ENCODE measurements at regions not wholly inside any gene's neighbourhood (a gene's known extent, or its start where the extent isn't known, plus 50 kb on each side); places are given as distances from the start of the nearest gene placed in this dataset.
"Not testable (repeated sequence)": the region's sequence is repeated elsewhere in the genome, so short reads cannot be mapped to it uniquely, and the experiment has no call there.

DNA sequence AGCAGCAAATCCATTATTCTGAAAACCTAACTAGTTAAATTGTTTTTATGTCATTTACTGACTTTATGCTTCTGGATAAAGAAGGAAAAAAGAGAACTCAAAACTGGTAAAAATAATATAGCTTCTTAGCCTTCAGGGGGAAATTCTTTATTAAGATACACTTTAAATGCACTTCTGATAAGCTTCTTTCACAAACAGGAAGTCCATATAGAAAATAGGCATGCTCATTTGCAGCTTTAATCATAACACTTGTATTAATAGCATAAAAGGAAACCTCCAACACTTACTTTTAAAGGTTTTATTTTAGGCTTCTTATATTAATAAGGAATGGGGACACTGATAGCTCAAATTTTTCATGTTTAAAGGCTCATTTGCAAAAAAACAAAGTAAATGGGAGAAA is 538.0 kb upstream of the SLC35B3 start:
- in situ Hi-C loops (cut with HindIII; ENCODE audit: low pct_ligation_motif_present, low pct_unique_long_range_greater_than_20kb, low sequenced_read_pairs): no loop called here
- DNase-seq: no peak

- DNase-seq: no peak
- in situ Hi-C loops (cut with HindIII; ENCODE audit: low pct_ligation_motif_present, low pct_unique_long_range_greater_than_20kb, low sequenced_read_pairs): no loop called here
These were observed 534.4 kb upstream of the SLC35B3 start for GRCh38 chr6:8969747-8970146.

- no peak for DNase-seq
These were observed 523.7 kb upstream of the SLC35B3 start for GRCh38 chr6:8958894-8959511.

GRCh38 chr6:8953310-8953709 is 518.0 kb upstream of the SLC35B3 start:
- DNase-seq: no peak

More at GRCh38 chr6:8958894-8959511, 523.7 kb upstream of the SLC35B3 start:
- in situ Hi-C loops (cut with HindIII; ENCODE audit: low pct_ligation_motif_present, low pct_unique_long_range_greater_than_20kb, low sequenced_read_pairs): no loop called here

GRCh38 chr6:8948733-8949132 is 513.4 kb upstream of the SLC35B3 start:
- no peak for DNase-seq
- in situ Hi-C loops (cut with HindIII; ENCODE audit: low pct_ligation_motif_present, low pct_unique_long_range_greater_than_20kb, low sequenced_read_pairs): no loop called here

More at GRCh38 chr6:8953310-8953709, 518.0 kb upstream of the SLC35B3 start:
- in situ Hi-C loops (cut with HindIII; ENCODE audit: low pct_ligation_motif_present, low pct_unique_long_range_greater_than_20kb, low sequenced_read_pairs): no loop called here

GRCh38 chr6:8947900-8948299 is 512.6 kb upstream of the SLC35B3 start:
- DNase-seq: no peak
- in situ Hi-C loops (cut with HindIII; ENCODE audit: low pct_ligation_motif_present, low pct_unique_long_range_greater_than_20kb, low sequenced_read_pairs): no loop called here

DNA sequence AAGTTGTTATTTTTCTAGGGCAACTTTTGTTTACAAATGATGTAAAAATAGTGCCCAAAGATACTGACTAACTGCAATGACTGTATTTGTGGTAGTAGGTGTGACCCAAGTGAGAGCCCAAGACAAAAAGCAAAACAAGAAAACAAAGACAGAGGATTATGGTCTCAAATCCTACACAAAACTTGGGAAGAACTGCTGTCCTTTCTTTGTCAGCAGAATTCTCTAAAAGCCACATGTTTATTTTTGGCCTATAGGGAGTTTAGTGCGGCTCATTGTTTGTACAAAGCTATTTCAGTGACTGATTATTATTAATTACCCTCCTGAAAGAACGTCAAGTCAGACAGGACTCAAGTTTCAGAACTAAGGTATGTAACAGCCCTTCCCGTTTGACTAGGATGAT is 509.2 kb upstream of the SLC35B3 start:
- in situ Hi-C loops (cut with HindIII; ENCODE audit: low pct_ligation_motif_present, low pct_unique_long_range_greater_than_20kb, low sequenced_read_pairs): no loop called here
- no peak for DNase-seq

DNA sequence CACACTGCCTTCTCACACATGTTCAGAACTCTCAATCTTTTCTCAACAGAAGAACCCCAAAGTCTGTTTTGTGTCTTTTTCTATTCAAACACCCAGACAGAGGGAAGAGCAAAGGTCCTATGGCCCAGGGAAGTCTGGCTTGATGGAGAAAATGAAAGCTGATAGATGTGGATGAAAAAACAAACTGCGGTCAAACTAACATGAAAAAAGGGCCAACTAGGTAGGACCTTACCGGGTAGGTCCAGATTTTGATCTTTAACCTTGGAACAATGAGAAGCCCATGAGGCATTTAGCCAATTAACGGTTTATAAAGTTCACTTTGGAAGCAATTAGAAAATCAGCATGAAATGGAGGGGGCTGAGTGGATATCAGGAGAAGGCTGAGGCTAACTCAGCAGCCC is 507.7 kb upstream of the SLC35B3 start:
- in situ Hi-C loops (cut with HindIII; ENCODE audit: low pct_ligation_motif_present, low pct_unique_long_range_greater_than_20kb, low sequenced_read_pairs): no loop called here
- no peak for DNase-seq

DNA sequence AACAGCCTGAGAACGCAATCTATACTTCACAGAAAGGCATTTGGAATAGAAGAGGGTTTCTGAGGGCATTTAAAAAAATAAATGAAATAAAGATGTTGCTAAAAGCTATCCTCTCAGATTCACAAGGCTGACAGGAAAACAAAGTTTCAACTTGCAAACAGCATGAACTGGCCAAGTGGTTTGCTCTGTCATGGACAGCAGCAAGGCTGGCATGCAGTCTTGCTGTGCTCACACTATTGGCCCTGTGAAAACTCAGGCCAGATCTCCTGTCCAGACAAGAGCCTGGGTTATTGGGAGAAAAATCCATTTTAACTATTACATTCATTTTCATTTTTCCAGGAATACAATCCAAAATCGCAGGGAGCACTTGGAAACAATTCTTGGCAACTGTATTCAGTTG is 506.2 kb upstream of the SLC35B3 start:
- in situ Hi-C loops (cut with HindIII; ENCODE audit: low pct_ligation_motif_present, low pct_unique_long_range_greater_than_20kb, low sequenced_read_pairs): no loop called here
- no peak for DNase-seq

DNA sequence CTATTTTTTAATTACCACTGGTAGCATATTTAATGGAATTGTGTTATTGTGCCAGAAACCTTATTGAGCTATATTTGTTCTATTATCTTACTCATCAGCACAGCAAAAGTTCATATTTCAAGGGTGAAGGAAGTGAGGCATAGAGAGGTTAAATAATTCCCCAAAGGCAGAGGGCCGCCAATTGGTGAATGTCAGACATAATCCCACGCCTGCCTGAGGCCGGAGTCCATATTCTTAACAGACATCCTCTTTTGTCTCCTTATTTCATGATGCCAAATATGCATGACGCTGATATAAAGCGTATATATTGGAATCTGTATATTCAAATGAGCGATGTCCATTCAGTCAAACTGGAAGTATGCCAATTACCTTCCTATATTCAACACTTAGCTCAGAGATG is 505.0 kb upstream of the SLC35B3 start:
- no peak for DNase-seq

DNA sequence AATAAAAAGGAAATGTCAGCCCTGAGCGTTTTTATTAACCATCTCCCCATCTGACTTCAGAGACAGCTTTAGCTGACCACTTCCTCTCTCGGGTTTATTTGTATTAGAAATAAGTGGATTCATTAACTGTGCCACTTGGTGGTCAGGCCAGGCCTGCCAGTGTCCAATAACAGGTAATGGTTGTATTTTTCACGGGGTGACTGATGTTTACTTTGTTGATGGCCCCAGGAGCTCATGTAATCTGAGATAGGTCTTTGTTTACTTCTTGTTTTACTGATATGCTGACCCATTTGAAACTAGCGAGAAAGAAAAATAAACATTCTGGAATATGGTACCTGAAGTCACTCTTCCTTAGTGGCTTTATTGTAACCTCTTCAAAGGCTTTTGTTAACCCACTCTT is 504.3 kb upstream of the SLC35B3 start:
- in situ Hi-C loops (cut with HindIII; ENCODE audit: low pct_ligation_motif_present, low pct_unique_long_range_greater_than_20kb, low sequenced_read_pairs): no loop called here
- DNase-seq: no peak

More for the DNA sequence above, 505.0 kb upstream of the SLC35B3 start:
- in situ Hi-C loops (cut with HindIII; ENCODE audit: low pct_ligation_motif_present, low pct_unique_long_range_greater_than_20kb, low sequenced_read_pairs): no loop called here

GRCh38 chr6:8934318-8934717 is 499.0 kb upstream of the SLC35B3 start:
- in situ Hi-C loops (cut with HindIII; ENCODE audit: low pct_ligation_motif_present, low pct_unique_long_range_greater_than_20kb, low sequenced_read_pairs): no loop called here

GRCh38 chr6:8930009-8930408 is 494.7 kb upstream of the SLC35B3 start:
- DNase-seq: no peak
- in situ Hi-C loops (cut with HindIII; ENCODE audit: low pct_ligation_motif_present, low pct_unique_long_range_greater_than_20kb, low sequenced_read_pairs): no loop called here

More at GRCh38 chr6:8934318-8934717, 499.0 kb upstream of the SLC35B3 start:
- DNase-seq: no peak

- DNase-seq; in situ Hi-C loops (cut with HindIII; ENCODE audit: low pct_ligation_motif_present, low pct_unique_long_range_greater_than_20kb, low sequenced_read_pairs): not testable (repeated sequence)
These were observed 484.9 kb upstream of the SLC35B3 start for GRCh38 chr6:8920244-8920643.

DNA sequence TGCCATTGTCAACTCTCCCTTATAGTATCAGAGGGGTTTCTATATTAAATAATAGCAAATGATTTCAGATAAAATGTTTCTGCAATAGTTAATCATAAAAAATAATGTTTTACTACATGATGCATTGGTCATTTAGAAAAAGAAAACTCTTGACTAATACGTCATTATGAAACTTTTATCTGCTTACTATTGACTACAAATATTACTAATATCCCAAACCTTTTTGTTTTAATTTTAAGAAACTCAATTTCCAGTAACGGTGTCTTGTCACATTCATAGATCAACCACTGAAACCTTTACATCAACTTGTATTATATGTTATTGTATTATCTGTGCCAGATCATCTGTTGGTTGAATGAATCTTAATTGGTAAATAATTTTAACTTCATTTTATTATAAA is 482.9 kb upstream of the SLC35B3 start:
- DNase-seq: no peak
- in situ Hi-C loops (cut with HindIII; ENCODE audit: low pct_ligation_motif_present, low pct_unique_long_range_greater_than_20kb, low sequenced_read_pairs): no loop called here

GRCh38 chr6:8914700-8915099 is 479.4 kb upstream of the SLC35B3 start:
- in situ Hi-C loops (cut with HindIII; ENCODE audit: low pct_ligation_motif_present, low pct_unique_long_range_greater_than_20kb, low sequenced_read_pairs): no loop called here
- no peak for DNase-seq

DNA sequence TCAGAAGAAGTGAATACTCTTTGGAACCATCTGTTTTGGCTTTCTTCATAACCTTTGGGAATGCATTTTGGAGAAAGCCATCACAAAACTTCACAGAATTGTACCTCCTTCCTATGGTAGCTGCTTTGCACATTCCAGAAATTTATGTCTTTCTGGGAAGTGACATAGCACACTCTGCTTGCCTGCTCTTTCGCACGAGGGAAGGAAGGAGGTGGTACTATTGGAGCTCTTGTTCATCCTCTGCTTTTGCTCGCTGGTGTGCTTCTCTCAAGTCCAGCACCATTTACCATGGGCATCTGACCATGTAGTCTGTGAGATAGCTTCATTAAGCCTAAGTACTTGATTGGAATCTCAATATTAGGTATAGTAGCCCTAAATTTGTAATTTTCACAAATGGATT is 473.3 kb upstream of the SLC35B3 start:
- DNase-seq: no peak
- in situ Hi-C loops (cut with HindIII; ENCODE audit: low pct_ligation_motif_present, low pct_unique_long_range_greater_than_20kb, low sequenced_read_pairs): no loop called here

GRCh38 chr6:8906699-8907098 is 471.4 kb upstream of the SLC35B3 start:
- in situ Hi-C loops (cut with HindIII; ENCODE audit: low pct_ligation_motif_present, low pct_unique_long_range_greater_than_20kb, low sequenced_read_pairs): no loop called here
- DNase-seq: no peak

DNA sequence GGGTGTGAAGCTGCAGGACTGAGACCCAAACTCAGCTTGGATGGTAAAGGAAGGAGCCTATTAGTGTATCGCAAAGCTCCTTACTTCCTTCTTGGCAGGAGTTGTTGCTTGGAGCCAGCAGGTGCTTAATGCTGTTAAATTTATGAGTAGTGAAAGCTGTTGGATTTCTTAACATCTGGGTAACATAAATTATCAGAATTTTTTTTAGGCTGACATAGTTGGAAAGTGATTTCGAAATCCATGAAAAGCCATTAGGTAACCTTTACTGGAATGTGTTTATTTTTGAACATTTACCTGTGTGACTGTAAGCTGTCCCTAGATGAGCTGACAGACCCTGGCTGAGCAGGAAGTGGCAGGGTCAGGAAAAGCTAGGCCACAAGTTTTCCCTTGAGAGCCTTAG is 470.4 kb upstream of the SLC35B3 start:
- in situ Hi-C loops (cut with HindIII; ENCODE audit: low pct_ligation_motif_present, low pct_unique_long_range_greater_than_20kb, low sequenced_read_pairs): no loop called here
- no peak for DNase-seq

- in situ Hi-C loops (cut with HindIII; ENCODE audit: low pct_ligation_motif_present, low pct_unique_long_range_greater_than_20kb, low sequenced_read_pairs): no loop called here
- DNase-seq: peak; percentile 14
These were observed 469.4 kb upstream of the SLC35B3 start for GRCh38 chr6:8904754-8905153.

DNA sequence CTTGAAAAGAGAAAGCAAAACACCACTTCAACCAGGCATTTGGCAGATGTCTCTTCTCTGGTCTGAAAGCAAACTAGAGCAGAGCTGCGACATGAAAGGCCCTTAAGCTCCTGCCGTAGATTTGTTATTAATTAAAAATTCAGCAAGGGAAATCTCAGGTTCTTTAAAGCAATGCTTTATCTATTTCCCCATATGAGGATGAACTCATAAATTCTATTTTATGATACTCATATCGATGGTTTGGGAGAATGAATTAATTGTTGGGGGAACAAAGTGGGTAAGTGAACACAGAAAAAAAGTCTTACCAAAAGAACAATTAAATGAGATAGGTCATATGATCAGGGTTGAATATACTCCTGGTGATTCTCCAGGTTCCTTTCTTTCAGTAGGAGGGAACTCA is 464.7 kb upstream of the SLC35B3 start:
- in situ Hi-C loops (cut with HindIII; ENCODE audit: low pct_ligation_motif_present, low pct_unique_long_range_greater_than_20kb, low sequenced_read_pairs): no loop called here
- no peak for DNase-seq
